GM23338 (cell line): ENCODE measurements at regions not wholly inside any gene's neighbourhood (a gene's known extent, or its start where the extent isn't known, plus 50 kb on each side); places are given as distances from the start of the nearest gene placed in this dataset.

Experiments
- ATAC-seq: fragments of 200-7000 bp; cut with Tn5 transposase; 3 replicates; pipeline ENCODE4 v1.9.1; 2020
- DNase-seq: peaks from one replicate; pipeline ENCODE4 v3.0.0-alpha.2; 2015; ENCODE audit warnings: low spot score
- H2AFZ ChIP-seq: fragments of 200-600 bp; sonication (generic); 2 replicates; pipeline ENCODE4 v1.8.0; 2016; ENCODE audit warnings: antibody characterized with exemption, mild to moderate bottlenecking, moderate library complexity
- H3F3A ChIP-seq: fragments of 200-600 bp; sonication (generic); replicated peaks from 2 replicates; pipeline ENCODE4 v1.8.0; 2017; ENCODE audit warnings: antibody characterized with exemption, mixed run types, low read depth
- H3K27ac ChIP-seq: fragments of 200-600 bp; sonication (generic); 2 replicates; pipeline ENCODE4 v1.6.1; 2016; ENCODE audit warnings: low read depth
- H3K27me3 ChIP-seq: fragments of 200-600 bp; sonication (generic); 2 replicates; pipeline ENCODE4 v1.8.0; 2016; ENCODE audit warnings: mild to moderate bottlenecking, mixed run types, moderate library complexity; ENCODE audit not compliant: insufficient read depth
- H3K36me3 ChIP-seq: fragments of 200-600 bp; sonication (generic); 2 replicates; pipeline ENCODE4 v1.8.0; 2016; ENCODE audit warnings: mild to moderate bottlenecking; ENCODE audit not compliant: insufficient read depth
- H3K4me1 ChIP-seq: fragments of 200-600 bp; sonication (generic); 2 replicates; pipeline ENCODE4 v1.8.0; 2016; ENCODE audit warnings: mild to moderate bottlenecking, moderate library complexity; ENCODE audit not compliant: insufficient read depth
- H3K4me2 ChIP-seq: fragments of 200-600 bp; sonication (generic); 2 replicates; pipeline ENCODE4 v1.7.1; 2017; ENCODE audit warnings: mixed run types
- H3K4me3 ChIP-seq: fragments of 200-600 bp; sonication (generic); 2 replicates; pipeline ENCODE4 v1.6.1; 2016; ENCODE audit warnings: mixed run types
- H3K79me2 ChIP-seq: fragments of 200-600 bp; sonication (generic); replicated peaks from 2 replicates; pipeline ENCODE4 v1.8.0; 2017; ENCODE audit warnings: mild to moderate bottlenecking; ENCODE audit not compliant: insufficient read depth
- H3K9me2 ChIP-seq: fragments of 200-600 bp; sonication (generic); 2 replicates; pipeline ENCODE4 v1.8.0; 2017; ENCODE audit not compliant: insufficient read depth
- H4K20me1 ChIP-seq: fragments of 200-600 bp; sonication (generic); replicated peaks from 2 replicates; pipeline ENCODE4 v1.8.0; 2017; ENCODE audit warnings: mild to moderate bottlenecking; ENCODE audit not compliant: insufficient read depth
- H3K27ac Mint-ChIP-seq: 2 replicates; pipeline ENCODE4 v1.8.0; 2020; ENCODE audit warnings: inconsistent platforms, mild to moderate bottlenecking, moderate library complexity, mixed read lengths
- H3K27me3 Mint-ChIP-seq: 3 replicates; pipeline ENCODE4 v1.8.0; 2022; ENCODE audit warnings: low read depth, mild to moderate bottlenecking, moderate library complexity, mixed read lengths, inconsistent platforms; ENCODE audit not compliant: insufficient read depth, poor library complexity
- H3K36me3 Mint-ChIP-seq: 3 replicates; pipeline ENCODE4 v1.8.0; 2021; ENCODE audit warnings: low read depth, mild to moderate bottlenecking, inconsistent platforms, moderate library complexity, mixed read lengths
- H3K4me1 Mint-ChIP-seq: 3 replicates; pipeline ENCODE4 v1.8.0; 2020; ENCODE audit warnings: mild to moderate bottlenecking, inconsistent platforms, mixed read lengths
- H3K4me3 Mint-ChIP-seq: 3 replicates; pipeline ENCODE4 v1.8.0; 2021; ENCODE audit warnings: moderate library complexity, mild to moderate bottlenecking, inconsistent platforms, mixed read lengths
- H3K9me3 Mint-ChIP-seq: 3 replicates; pipeline ENCODE4 v1.8.0; 2020; ENCODE audit warnings: moderate library complexity, mild to moderate bottlenecking, inconsistent platforms, mixed read lengths
- CREB1 ChIP-seq: fragments of 250-450 bp; sonication (Bioruptor Pico); IDR thresholded peaks from 2 replicates; pipeline ENCODE4 v1.5.0; 2020; ENCODE audit warnings: low read depth, mild to moderate bottlenecking, moderate library complexity
- CTCF ChIP-seq, 2 experiments: fragments of 200-600 bp in 1 of 2; sonication (generic) in 1 of 2; conservative IDR thresholded peaks; 2 replicates each; pipeline versions ENCODE4 v1.5.1 to v1.6.1; 2016 to 2017; ENCODE audit warnings: antibody characterized with exemption in 2 of 2, low read depth in 2 of 2, mild to moderate bottlenecking in 2 of 2, moderate library complexity in 1 of 2
- EZH2 ChIP-seq: fragments of 200-600 bp; sonication (generic); IDR thresholded peaks from one replicate; pipeline ENCODE4 v1.8.0; 2017; ENCODE audit warnings: antibody characterized with exemption, mild to moderate bottlenecking, low read depth; ENCODE audit not compliant: unreplicated experiment
- EZH2phosphoT487 ChIP-seq: fragments of 200-600 bp; sonication (generic); IDR thresholded peaks from one replicate; pipeline ENCODE4 v1.8.1; 2018; ENCODE audit warnings: antibody characterized with exemption; ENCODE audit not compliant: unreplicated experiment
- JUNB ChIP-seq: IDR thresholded peaks from one replicate; pipeline ENCODE4 v1.6.1; 2016; ENCODE audit warnings: antibody characterized with exemption; ENCODE audit not compliant: unreplicated experiment
- NANOG ChIP-seq: IDR thresholded peaks from 2 replicates; pipeline ENCODE4 v1.6.1; 2016; ENCODE audit warnings: antibody characterized with exemption, borderline replicate concordance
- POLR2AphosphoS5 ChIP-seq: IDR thresholded peaks from 2 replicates; pipeline ENCODE4 v1.6.1; 2016; ENCODE audit warnings: antibody characterized with exemption, low read depth
- REST ChIP-seq: IDR thresholded peaks from one replicate; pipeline ENCODE4 v1.6.1; 2018; ENCODE audit warnings: antibody characterized with exemption; ENCODE audit not compliant: unreplicated experiment
- STAT1 ChIP-seq: IDR thresholded peaks from one replicate; pipeline ENCODE4 v1.6.1; 2016; ENCODE audit warnings: antibody characterized with exemption; ENCODE audit not compliant: unreplicated experiment
- ZNF114 ChIP-seq: fragments of 250-450 bp; sonication (Bioruptor Pico); IDR thresholded peaks from 2 replicates; pipeline ENCODE4 v1.5.0; 2020; ENCODE audit warnings: mild to moderate bottlenecking, moderate library complexity
- ZNF331 ChIP-seq: fragments of 250-450 bp; sonication (Bioruptor Pico); IDR thresholded peaks from 2 replicates; pipeline ENCODE4 v1.5.0; 2020; ENCODE audit warnings: low read depth, mild to moderate bottlenecking, moderate library complexity
- TF ChIP-seq, protein P1 (sequence below): IDR thresholded peaks from 2 replicates; pipeline ENCODE4 v1.6.1; 2016; ENCODE audit warnings: antibody characterized with exemption

DNA sequence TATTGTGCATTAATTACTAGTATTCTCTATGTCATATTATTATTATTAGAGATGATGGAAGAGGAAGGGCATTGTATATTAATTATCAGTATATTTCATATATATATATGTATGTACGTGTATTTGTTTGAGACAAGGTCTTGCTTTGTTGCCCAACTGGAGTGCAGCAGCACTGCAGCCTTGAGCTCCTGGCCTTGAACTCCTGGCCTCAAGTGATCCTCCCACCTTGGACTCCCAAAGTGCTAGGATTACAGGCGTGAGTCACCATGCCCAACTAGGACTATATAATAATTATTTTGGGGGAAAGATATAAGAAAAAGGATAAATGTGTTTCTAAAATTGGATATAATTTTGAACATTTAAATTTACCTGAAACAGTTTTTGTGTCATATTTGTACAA is 63.2 kb upstream of the USP24 start (continued):
- TF ChIP-seq REST: no peak
- TF ChIP-seq JUNB: no peak
- TF ChIP-seq CTCF (conservative IDR thresholded peaks at IDR 0.05; ENCODE audit: low read depth in 2 of 2): no peak
- no peak for TF ChIP-seq NANOG
- TF ChIP-seq, protein P1, sequence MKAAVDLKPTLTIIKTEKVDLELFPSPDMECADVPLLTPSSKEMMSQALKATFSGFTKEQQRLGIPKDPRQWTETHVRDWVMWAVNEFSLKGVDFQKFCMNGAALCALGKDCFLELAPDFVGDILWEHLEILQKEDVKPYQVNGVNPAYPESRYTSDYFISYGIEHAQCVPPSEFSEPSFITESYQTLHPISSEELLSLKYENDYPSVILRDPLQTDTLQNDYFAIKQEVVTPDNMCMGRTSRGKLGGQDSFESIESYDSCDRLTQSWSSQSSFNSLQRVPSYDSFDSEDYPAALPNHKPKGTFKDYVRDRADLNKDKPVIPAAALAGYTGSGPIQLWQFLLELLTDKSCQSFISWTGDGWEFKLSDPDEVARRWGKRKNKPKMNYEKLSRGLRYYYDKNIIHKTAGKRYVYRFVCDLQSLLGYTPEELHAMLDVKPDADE: no peak
- no peak for TF ChIP-seq EZH2phosphoT487
- TF ChIP-seq EZH2: no peak
- TF ChIP-seq POLR2AphosphoS5: no peak

DNA sequence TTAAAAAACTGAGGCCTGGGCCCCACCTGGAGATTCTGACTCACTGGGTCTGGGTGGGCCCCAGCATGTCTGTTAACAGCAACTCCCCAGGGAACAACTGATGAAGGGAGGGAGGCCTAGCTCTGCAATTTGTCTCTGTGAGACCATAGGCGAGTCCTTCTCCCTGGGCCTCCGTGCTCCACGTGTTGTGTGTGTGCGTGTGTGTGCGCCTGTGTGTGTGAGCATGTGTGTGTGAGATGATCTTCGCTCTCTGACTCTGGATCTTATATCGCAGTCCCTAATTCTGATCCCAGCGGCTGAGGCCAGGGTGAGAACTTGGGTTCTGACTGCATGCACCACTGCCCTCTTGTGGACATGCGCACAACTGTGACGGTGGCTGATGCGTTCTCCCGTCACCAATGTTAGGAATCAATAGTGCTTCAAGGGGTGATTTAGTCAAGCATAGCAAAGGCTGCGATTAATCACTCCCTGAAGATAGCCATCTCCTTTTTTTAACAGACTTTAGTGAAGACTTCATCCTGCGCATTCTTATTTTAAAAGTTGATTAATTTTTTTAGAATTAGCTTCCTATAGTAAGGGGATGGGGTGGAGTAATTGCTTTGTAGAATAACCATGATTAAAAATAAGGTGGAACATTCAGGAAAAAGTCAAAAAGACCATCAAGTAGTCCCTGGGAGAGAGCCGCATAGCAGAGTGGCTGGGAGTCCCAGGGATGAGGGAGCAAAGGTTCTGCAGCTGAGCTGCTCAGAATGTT is 62.4 kb upstream of the USP24 start:
- TF ChIP-seq ZNF114 (CRISPR knock-in tag) (no peak), ZNF331 (no peak), EZH2 (no peak), CTCF (conservative IDR thresholded peaks at IDR 0.05; ENCODE audit: low read depth in 2 of 2) (peak; percentile 86 to 94), POLR2AphosphoS5 (no peak), STAT1 (no peak), CREB1 (CRISPR knock-in tag) (peak; percentile 58), JUNB (no peak)
- TF ChIP-seq, protein P1: no peak

More for the DNA sequence above, 62.4 kb upstream of the USP24 start:
- Mint-ChIP-seq H3K4me3 (peak overlapping the region; percentile 6; the same call in 2 of the 3 replicates), H3K9me3 (no peaks in the 10 kb centered on the region), H3K27ac (no peak overlapping the region), H3K27me3 (no peaks in the 10 kb centered on the region), H3K36me3 (no peaks in the 10 kb centered on the region), H3K4me1 (peaks cover 20% of the 10 kb centered on the region)
- H3K79me2 ChIP-seq: no peaks in the 10 kb centered on the region
- ATAC-seq: peak; percentile 95
- H3K4me1 ChIP-seq: peaks cover 7% of the 10 kb centered on the region
- H3K27me3 ChIP-seq: no peaks in the 10 kb centered on the region
- peak; percentile 93 for DNase-seq
- no peaks in the 10 kb centered on the region for H4K20me1 ChIP-seq
- H2AFZ ChIP-seq: no peak overlapping the region; the same call in 1 of the 2 replicates
- H3K9me2 ChIP-seq: no peaks in the 10 kb centered on the region
- no peaks in the 10 kb centered on the region for H3K36me3 ChIP-seq
- no peaks in the 10 kb centered on the region for H3F3A ChIP-seq
- no peak overlapping the region for H3K27ac ChIP-seq
- no peak overlapping the region for H3K4me3 ChIP-seq
- H3K4me2 ChIP-seq: peak overlapping the region; percentile 61
